Fibroblast of the aortic adventitia (primary cell): ENCODE measurements at regions not wholly inside any gene's neighbourhood (a gene's known extent, or its start where the extent isn't known, plus 50 kb on each side); places are given as distances from the start of the nearest gene placed in this dataset.

ENCODE experiments used
- DNase-seq: peaks from one replicate; pipeline ENCODE4 v3.0.0-alpha.2; 2010; ENCODE audit warnings: low read depth
- H3K4me3 ChIP-seq: 2 replicates; pipeline ENCODE4 v1.5.1; 2011; ENCODE audit warnings: low read depth, mild to moderate bottlenecking, control low read depth, low read length, moderate library complexity
- CTCF ChIP-seq: IDR thresholded peaks from 2 replicates; pipeline ENCODE4 v1.5.1; 2011; ENCODE audit warnings: mild to moderate bottlenecking, low read length, control low read depth, inconsistent platforms; ENCODE audit not compliant: insufficient read depth

GRCh38 chr12:77497647-77498046 lies 333.0 kb upstream of the NAV3 start:
- no peak for TF ChIP-seq CTCF
- H3K4me3 ChIP-seq, result no peak overlapping the region
- no peak for DNase-seq

GRCh38 chr12:77496714-77497113 lies 334.0 kb upstream of the NAV3 start:
- TF ChIP-seq CTCF, result no peak
- H3K4me3 ChIP-seq, result no peak overlapping the region

GRCh38 chr12:77494296-77494695 lies 336.4 kb upstream of the NAV3 start:
- H3K4me3 ChIP-seq, result no peak overlapping the region
- no peak for DNase-seq
- no peak for TF ChIP-seq CTCF

More at GRCh38 chr12:77496714-77497113, 334.0 kb upstream of the NAV3 start:
- no peak for DNase-seq

GRCh38 chr12:77493302-77494168 lies 337.2 kb upstream of the NAV3 start:
- no peak overlapping the region for H3K4me3 ChIP-seq
- TF ChIP-seq CTCF, result no peak
- peak; percentile 5 for DNase-seq

GRCh38 chr12:77492536-77492935 lies 338.2 kb upstream of the NAV3 start:
- TF ChIP-seq CTCF, result no peak
- no peak overlapping the region for H3K4me3 ChIP-seq

GRCh38 chr12:77489331-77489970 lies 341.2 kb upstream of the NAV3 start:
- H3K4me3 ChIP-seq, result no peak overlapping the region
- DNase-seq, result peak; percentile 9
- no peak for TF ChIP-seq CTCF

More at GRCh38 chr12:77492536-77492935, 338.2 kb upstream of the NAV3 start:
- no peak for DNase-seq
